SU-DHL-6 (cell line): ENCODE measurements at regions not wholly inside any gene's neighbourhood (a gene's known extent, or its start where the extent isn't known, plus 50 kb on each side); places are given as distances from the start of the nearest gene placed in this dataset.

Source experiments
- H2AFZ ChIP-seq: fragments of 200-600 bp; sonication (generic); 2 replicates; pipeline ENCODE4 v1.6.1; 2014; ENCODE audit warnings: low read depth, mild to moderate bottlenecking, moderate library complexity, mixed read lengths, antibody characterized with exemption, low read length; ENCODE audit not compliant: severe bottlenecking
- H3F3A ChIP-seq: fragments of 200-600 bp; shearing (Covaris generic); 2 replicates; pipeline ENCODE4 v1.6.0; 2016; ENCODE audit warnings: antibody characterized with exemption, mild to moderate bottlenecking; ENCODE audit not compliant: insufficient read depth
- H3K27ac ChIP-seq: fragments of 200-600 bp; sonication (generic); 2 replicates; pipeline ENCODE4 v1.5.1; 2016; ENCODE audit warnings: low read depth, mild to moderate bottlenecking, low read length, moderate library complexity, mixed read lengths
- H3K27me3 ChIP-seq: fragments of 200-600 bp; sonication (generic), shearing (Covaris generic); 2 replicates; pipeline ENCODE4 v1.6.0; 2014; ENCODE audit warnings: mild to moderate bottlenecking, low read length
- H3K36me3 ChIP-seq: fragments of 200-600 bp; sonication (generic); 2 replicates; pipeline ENCODE4 v1.6.1; 2014; ENCODE audit warnings: mild to moderate bottlenecking, low read length, mixed read lengths
- H3K4me2 ChIP-seq: fragments of 300-600, 200-600 bp; shearing (Covaris generic), sonication (generic); 2 replicates; pipeline ENCODE4 v1.6.0; 2014; ENCODE audit warnings: low read length, low read depth, mild to moderate bottlenecking; ENCODE audit not compliant: poor library complexity, severe bottlenecking
- H3K4me3 ChIP-seq: fragments of 200-600 bp; sonication (generic); 2 replicates; pipeline ENCODE4 v1.5.1; 2014; ENCODE audit warnings: antibody characterized with exemption, low read length, mild to moderate bottlenecking, mixed read lengths; ENCODE audit not compliant: insufficient read depth, poor library complexity, severe bottlenecking
- H3K79me2 ChIP-seq: fragments of 200-600 bp; sonication (generic); 2 replicates; pipeline ENCODE4 v1.6.1; 2014; ENCODE audit warnings: mild to moderate bottlenecking, low read length, moderate library complexity; ENCODE audit not compliant: insufficient read depth
- H3K9ac ChIP-seq: fragments of 200-600 bp; sonication (generic); 2 replicates; pipeline ENCODE4 v1.7.0; 2014; ENCODE audit warnings: mild to moderate bottlenecking, low read length
- H3K9me2 ChIP-seq: fragments of 200-600 bp; sonication (generic); replicated peaks from 2 replicates; pipeline ENCODE4 v1.6.1; 2014; ENCODE audit warnings: low read length; ENCODE audit not compliant: insufficient read depth
- H3K9me3 ChIP-seq: fragments of 200-600 bp; sonication (generic); 2 replicates; pipeline ENCODE4 v1.6.1; 2014; ENCODE audit warnings: low read length, mixed read lengths; ENCODE audit not compliant: insufficient read depth
- H4K20me1 ChIP-seq: fragments of 200-600 bp; sonication (generic); 2 replicates; pipeline ENCODE4 v1.6.1; 2014; ENCODE audit warnings: low read depth, mild to moderate bottlenecking, antibody characterized with exemption, low read length, moderate library complexity, mixed read lengths
- CTCF ChIP-seq: fragments of 200-600 bp; sonication (generic); IDR thresholded peaks from one replicate; pipeline ENCODE4 v1.5.1; 2017; ENCODE audit warnings: antibody characterized with exemption, mild to moderate bottlenecking, low read length, moderate library complexity; ENCODE audit not compliant: insufficient read depth, poor library complexity, severe bottlenecking
- EZH2phosphoT487 ChIP-seq: fragments of 200-600 bp; sonication (generic), shearing (Covaris generic); conservative IDR thresholded peaks from 2 replicates; pipeline ENCODE4 v1.6.1; 2018; ENCODE audit warnings: mild to moderate bottlenecking, antibody characterized with exemption, low read length, moderate library complexity, mixed read lengths

- H3K4me3 ChIP-seq, result no peak overlapping the region
- TF ChIP-seq EZH2phosphoT487 (no peak), CTCF (no peak)
- H4K20me1 ChIP-seq, result no peaks in the 10 kb centered on the region
- no peak overlapping the region for H3K27ac ChIP-seq
- no peaks in the 10 kb centered on the region for H3K9me3 ChIP-seq
- no peaks in the 10 kb centered on the region for H3F3A ChIP-seq
- H3K79me2 ChIP-seq, result no peaks in the 10 kb centered on the region
- no peak overlapping the region for H3K4me2 ChIP-seq
- H3K36me3 ChIP-seq, result no peaks in the 10 kb centered on the region
- no peaks in the 10 kb centered on the region for H3K27me3 ChIP-seq
- no peak overlapping the region for H2AFZ ChIP-seq
- no peak overlapping the region for H3K9ac ChIP-seq
- H3K9me2 ChIP-seq, result no peaks in the 10 kb centered on the region
Observed at GRCh38 chr1:190708418-190709057, 230.9 kb upstream of the BRINP3 start.

- Histone ChIP-seq H3K36me3 (no peaks in the 10 kb centered on the region), H3K9me3 (no peaks in the 10 kb centered on the region), H3K79me2 (no peaks in the 10 kb centered on the region), H3K9me2 (no peaks in the 10 kb centered on the region), H3K27me3 (no peaks in the 10 kb centered on the region), H4K20me1 (no peaks in the 10 kb centered on the region), H3K4me2 (no peak overlapping the region), H3K4me3 (no peak overlapping the region), H3K9ac (no peak overlapping the region), H2AFZ (no peak overlapping the region), H3F3A (no peaks in the 10 kb centered on the region), H3K27ac (no peak overlapping the region)
- TF ChIP-seq CTCF, result no peak
- TF ChIP-seq EZH2phosphoT487, result no peak
Observed at GRCh38 chr1:190711069-190711468, 233.4 kb upstream of the BRINP3 start.

GRCh38 chr1:190717055-190717454 lies 239.4 kb upstream of the BRINP3 start:
- no peak overlapping the region for H3K4me3 ChIP-seq
- H3K4me2 ChIP-seq, result no peak overlapping the region
- H2AFZ ChIP-seq, result peak overlapping the region; percentile 43
- no peaks in the 10 kb centered on the region for H3K36me3 ChIP-seq
- TF ChIP-seq EZH2phosphoT487 (no peak), CTCF (no peak)
- H4K20me1 ChIP-seq, result no peaks in the 10 kb centered on the region
- H3K27me3 ChIP-seq, result no peaks in the 10 kb centered on the region
- H3F3A ChIP-seq, result no peaks in the 10 kb centered on the region
- no peaks in the 10 kb centered on the region for H3K79me2 ChIP-seq
- H3K27ac ChIP-seq, result no peak overlapping the region
- no peak overlapping the region for H3K9ac ChIP-seq
- no peaks in the 10 kb centered on the region for H3K9me2 ChIP-seq
- no peaks in the 10 kb centered on the region for H3K9me3 ChIP-seq
